Activated B cell treated with CpG ODN at 0.5 μM for 24 hours (primary cell): ENCODE measurements at regions not wholly inside any gene's neighbourhood (a gene's known extent, or its start where the extent isn't known, plus 50 kb on each side); places are given as distances from the start of the nearest gene placed in this dataset.

ENCODE experiments used
- ATAC-seq: fragments of 200-7000 bp; cut with Tn5 transposase; one replicate; pipeline ENCODE4 v1.10.0; 2021; ENCODE audit warnings: low read depth, mild to moderate bottlenecking, moderate library complexity
- CTCF ChIA-PET: fragments of 350-600 bp; sonication (Branson Sonifier 250); formaldehyde crosslinking; loops from one replicate; lab custom pipeline; 2021; ENCODE audit warnings: antibody characterized with exemption; lab: Charles Lee
- POLR2A ChIA-PET: fragments of 350-600 bp; sonication (Branson Sonifier 250); formaldehyde crosslinking; loops from one replicate; lab custom pipeline; 2021; ENCODE audit warnings: antibody characterized with exemption; lab: Charles Lee
- DNase-seq: peaks from one replicate; pipeline ENCODE4 v3.0.0; 2022
- H3K27ac Mint-ChIP-seq: one replicate; pipeline ENCODE4 v1.8.0; 2020; ENCODE audit warnings: mixed read lengths
- H3K27me3 Mint-ChIP-seq: one replicate; pipeline ENCODE4 v1.8.0; 2021; ENCODE audit warnings: mixed read lengths
- H3K36me3 Mint-ChIP-seq: one replicate; pipeline ENCODE4 v1.8.0; 2021; ENCODE audit warnings: low read depth, mixed read lengths
- H3K4me1 Mint-ChIP-seq: one replicate; pipeline ENCODE4 v1.8.0; 2021; ENCODE audit warnings: mixed read lengths
- H3K4me3 Mint-ChIP-seq: one replicate; pipeline ENCODE4 v1.8.0; 2020; ENCODE audit warnings: mild to moderate bottlenecking, mixed read lengths
- H3K9me3 Mint-ChIP-seq: one replicate; pipeline ENCODE4 v1.8.0; 2020; ENCODE audit warnings: mixed read lengths
- intact Hi-C: fragments of 100-400 bp; cut with micrococcal nuclease; formaldehyde crosslinking; loops from one replicate; pipeline ENCODE4 v1.15.1; 2024
- TF ChIP-seq, protein P1 (sequence below): fragments of 200-600 bp; IDR thresholded peaks from one replicate; pipeline ENCODE4 v1.8.0; 2022; ENCODE audit warnings: antibody characterized with exemption, mild to moderate bottlenecking

DNA sequence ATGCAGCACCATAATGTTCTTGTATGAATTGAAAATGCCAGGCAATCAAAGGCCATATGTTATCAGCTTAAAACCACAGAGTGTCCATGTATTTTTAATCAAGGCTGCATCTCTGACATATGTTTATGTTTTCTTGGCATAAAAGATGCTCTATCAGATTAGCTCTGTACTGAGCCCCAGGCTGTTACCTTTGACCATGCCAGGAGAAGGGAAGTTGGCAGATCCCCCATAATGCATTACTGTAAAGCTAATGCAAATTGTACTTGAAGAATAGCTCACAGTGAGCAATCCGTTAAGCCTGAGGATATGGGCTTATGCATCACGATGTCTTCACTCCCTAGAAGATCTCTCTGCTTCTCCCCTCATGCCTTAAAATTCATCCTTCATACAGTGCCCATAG lies 414.4 kb downstream of the BRINP1 start:
- Mint-ChIP-seq H3K27ac (no peak overlapping the region), H3K4me1 (no peaks in the 10 kb centered on the region), H3K9me3 (peaks cover 7% of the 10 kb centered on the region), H3K27me3 (no peaks in the 10 kb centered on the region), H3K4me3 (no peak overlapping the region), H3K36me3 (no peaks in the 10 kb centered on the region)
- DNase-seq (no peak), ATAC-seq (no peak)
- ChIA-PET CTCF (no interaction called here), POLR2A (no interaction called here)
- intact Hi-C loops, result no loop called here
- TF ChIP-seq, protein P1, sequence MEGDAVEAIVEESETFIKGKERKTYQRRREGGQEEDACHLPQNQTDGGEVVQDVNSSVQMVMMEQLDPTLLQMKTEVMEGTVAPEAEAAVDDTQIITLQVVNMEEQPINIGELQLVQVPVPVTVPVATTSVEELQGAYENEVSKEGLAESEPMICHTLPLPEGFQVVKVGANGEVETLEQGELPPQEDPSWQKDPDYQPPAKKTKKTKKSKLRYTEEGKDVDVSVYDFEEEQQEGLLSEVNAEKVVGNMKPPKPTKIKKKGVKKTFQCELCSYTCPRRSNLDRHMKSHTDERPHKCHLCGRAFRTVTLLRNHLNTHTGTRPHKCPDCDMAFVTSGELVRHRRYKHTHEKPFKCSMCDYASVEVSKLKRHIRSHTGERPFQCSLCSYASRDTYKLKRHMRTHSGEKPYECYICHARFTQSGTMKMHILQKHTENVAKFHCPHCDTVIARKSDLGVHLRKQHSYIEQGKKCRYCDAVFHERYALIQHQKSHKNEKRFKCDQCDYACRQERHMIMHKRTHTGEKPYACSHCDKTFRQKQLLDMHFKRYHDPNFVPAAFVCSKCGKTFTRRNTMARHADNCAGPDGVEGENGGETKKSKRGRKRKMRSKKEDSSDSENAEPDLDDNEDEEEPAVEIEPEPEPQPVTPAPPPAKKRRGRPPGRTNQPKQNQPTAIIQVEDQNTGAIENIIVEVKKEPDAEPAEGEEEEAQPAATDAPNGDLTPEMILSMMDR, result no peak

DNA sequence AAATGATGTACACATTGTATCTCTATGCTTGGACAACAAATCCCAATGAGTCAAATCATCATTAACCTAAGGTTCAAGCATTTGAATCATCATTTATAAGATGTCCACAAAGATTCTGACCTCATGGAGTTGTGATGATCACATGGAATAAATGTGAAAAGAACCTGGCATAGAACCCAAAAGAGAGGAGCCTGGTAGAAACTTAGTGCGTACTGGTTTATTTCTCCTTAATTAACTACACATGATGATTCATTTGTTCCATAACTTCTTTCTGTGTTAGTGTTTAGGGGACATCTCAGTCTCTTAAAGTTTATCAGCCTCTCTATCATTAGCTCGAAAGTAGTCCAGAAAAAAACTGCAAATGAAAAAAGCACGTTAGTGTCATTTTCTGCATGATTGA lies 411.6 kb downstream of the BRINP1 start:
- DNase-seq (no peak), ATAC-seq (no peak)
- no peak overlapping the region for H3K4me3 Mint-ChIP-seq
- H3K36me3 Mint-ChIP-seq, result no peaks in the 10 kb centered on the region
- intact Hi-C loops, result loop anchor here (1.0 kb wide), 1 partner anchor 20 kb away; no protein-coding TSS in a partner anchor
- peaks cover 4% of the 10 kb centered on the region for H3K9me3 Mint-ChIP-seq
- H3K4me1 Mint-ChIP-seq, result no peaks in the 10 kb centered on the region
- no peaks in the 10 kb centered on the region for H3K27me3 Mint-ChIP-seq
- ChIA-PET CTCF (no interaction called here), POLR2A (no interaction called here)
- TF ChIP-seq, protein P1, result no peak
- H3K27ac Mint-ChIP-seq, result no peak overlapping the region

DNA sequence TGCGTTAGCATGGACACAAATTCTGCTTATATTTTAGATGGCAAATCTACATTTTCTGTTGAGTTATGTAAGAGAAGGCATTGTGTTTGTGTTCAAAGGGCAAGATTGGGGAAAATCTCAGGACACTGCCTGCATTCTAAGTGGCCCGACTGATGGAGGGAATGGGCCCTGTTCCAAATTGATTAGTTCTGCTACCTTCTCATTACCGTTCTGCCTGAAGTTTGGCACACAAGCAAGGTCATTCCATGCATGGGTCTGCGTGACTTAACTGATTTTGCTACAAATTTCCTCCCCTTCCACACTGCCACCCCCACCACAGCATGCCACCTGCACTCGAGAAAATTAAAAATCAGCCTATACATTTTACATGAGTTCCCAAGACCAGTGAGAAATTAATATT lies 409.9 kb downstream of the BRINP1 start:
- no peak for ATAC-seq
- Mint-ChIP-seq H3K4me1 (no peaks in the 10 kb centered on the region), H3K36me3 (no peaks in the 10 kb centered on the region), H3K9me3 (peaks cover 4% of the 10 kb centered on the region), H3K27ac (no peak overlapping the region), H3K27me3 (no peaks in the 10 kb centered on the region), H3K4me3 (no peak overlapping the region)
- TF ChIP-seq, protein P1, result no peak
- ChIA-PET CTCF (no interaction called here), POLR2A (no interaction called here)
- DNase-seq, result no peak
- intact Hi-C loops, result no loop called here

DNA sequence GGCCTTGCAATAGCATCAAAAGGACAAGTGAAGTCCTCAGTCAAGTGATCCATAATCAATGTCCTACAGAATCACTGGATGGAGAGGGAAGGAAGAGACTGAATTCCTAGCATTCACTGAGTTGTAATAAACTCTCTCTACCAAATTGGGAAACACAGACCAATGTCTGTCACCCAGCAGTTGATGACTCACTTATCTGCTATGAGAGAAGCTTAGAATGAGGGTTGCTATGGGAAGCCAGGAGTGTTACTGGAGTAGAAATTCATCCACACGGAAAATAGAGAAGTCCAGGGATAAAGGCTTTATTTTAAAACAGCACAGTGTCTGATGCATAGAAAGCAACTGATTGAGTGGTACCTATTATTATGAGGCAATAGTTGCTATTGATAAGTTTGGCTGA lies 407.4 kb downstream of the BRINP1 start:
- Mint-ChIP-seq H3K27me3 (no peaks in the 10 kb centered on the region), H3K9me3 (peaks cover 2% of the 10 kb centered on the region), H3K4me1 (no peaks in the 10 kb centered on the region), H3K4me3 (no peak overlapping the region), H3K27ac (no peak overlapping the region), H3K36me3 (no peaks in the 10 kb centered on the region)
- ATAC-seq (no peak), DNase-seq (no peak)
- CTCF ChIA-PET, result no interaction called here
- intact Hi-C loops, result no loop called here
- TF ChIP-seq, protein P1, result no peak
- POLR2A ChIA-PET, result no interaction called here

DNA sequence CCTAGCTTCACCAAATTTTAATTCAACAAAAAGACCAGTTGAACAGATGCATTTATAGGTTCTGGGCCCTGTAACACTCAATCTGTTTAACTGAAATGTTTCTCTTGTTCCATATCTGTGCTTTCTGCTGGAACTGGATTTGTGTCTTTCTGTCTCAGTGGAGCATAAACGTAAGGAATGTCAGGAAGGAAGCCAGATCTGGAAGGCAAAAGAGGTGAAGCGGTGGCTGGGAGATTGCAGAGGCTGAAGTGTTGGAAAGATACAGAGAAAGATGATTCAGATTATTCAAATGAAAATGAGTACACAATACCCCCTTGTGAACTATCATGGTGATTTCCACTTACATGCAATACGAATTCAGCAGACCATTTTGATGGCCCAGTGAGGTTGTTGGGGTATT lies 406.8 kb downstream of the BRINP1 start:
- DNase-seq (no peak), ATAC-seq (no peak)
- intact Hi-C loops, result no loop called here
- no peaks in the 10 kb centered on the region for H3K4me1 Mint-ChIP-seq
- H3K4me3 Mint-ChIP-seq, result no peak overlapping the region
- TF ChIP-seq, protein P1, result no peak
- ChIA-PET POLR2A (no interaction called here), CTCF (no interaction called here)
- H3K9me3 Mint-ChIP-seq, result peaks cover 2% of the 10 kb centered on the region
- no peak overlapping the region for H3K27ac Mint-ChIP-seq
- H3K27me3 Mint-ChIP-seq, result no peaks in the 10 kb centered on the region
- H3K36me3 Mint-ChIP-seq, result no peaks in the 10 kb centered on the region
